ENCODE measurements at regions not wholly inside any gene's neighbourhood (a gene's known extent, or its start where the extent isn't known, plus 50 kb on each side); places are given as distances from the start of the nearest gene placed in this dataset.

GRCh38 chr15:98138910-98139309 lies 178.4 kb downstream of the ARRDC4 start:
- no peaks in the 10 kb centered on the region for H3K79me2 ChIP-seq (ENCODE audit: insufficient read depth, low read length)
- no peak overlapping the region for H3K4me3 ChIP-seq (ENCODE audit: low read depth, low read length, poor library complexity, severe bottlenecking)
- H3K9ac ChIP-seq (ENCODE audit: low read length): no peak overlapping the region
- H3K9me3 ChIP-seq (ENCODE audit: low read length): no peaks in the 10 kb centered on the region
- H3F3A ChIP-seq (ENCODE audit: insufficient read depth, low read length): no peaks in the 10 kb centered on the region
- peak overlapping the region; percentile 88 for H2AFZ ChIP-seq (ENCODE audit: low read length)
- TF ChIP-seq CTCF (IDR thresholded peaks at IDR 0.05; ENCODE audit: low read length) (no peak), EZH2 (IDR thresholded peaks at IDR 0.05; ENCODE audit: borderline replicate concordance, low read length) (no peak)
- peaks cover 27% of the 10 kb centered on the region for H3K4me1 ChIP-seq (ENCODE audit: insufficient read depth, low read length, severe bottlenecking)
- H3K27ac ChIP-seq (ENCODE audit: low read depth, low read length, poor library complexity, severe bottlenecking): no peak overlapping the region
- H4K20me1 ChIP-seq (ENCODE audit: insufficient read depth, low read length): no peaks in the 10 kb centered on the region
- H3K27me3 ChIP-seq (ENCODE audit: insufficient read depth, low read length): no peaks in the 10 kb centered on the region
- no peaks in the 10 kb centered on the region for H3K9me2 ChIP-seq (ENCODE audit: low read depth, low read length)
- H3K4me2 ChIP-seq (ENCODE audit: low read length): no peak overlapping the region
- no peaks in the 10 kb centered on the region; the same call in 1 of the 2 replicates for H3K36me3 ChIP-seq (ENCODE audit: insufficient read depth, low read length)

- H3K36me3 ChIP-seq (ENCODE audit: insufficient read depth, low read length): no peaks in the 10 kb centered on the region; the same call in 1 of the 2 replicates
- H3K27me3 ChIP-seq (ENCODE audit: insufficient read depth, low read length): no peaks in the 10 kb centered on the region
- H3K79me2 ChIP-seq (ENCODE audit: insufficient read depth, low read length): no peaks in the 10 kb centered on the region
- H3K9me3 ChIP-seq (ENCODE audit: low read length): no peaks in the 10 kb centered on the region
- H3F3A ChIP-seq (ENCODE audit: insufficient read depth, low read length): no peaks in the 10 kb centered on the region
- H3K9me2 ChIP-seq (ENCODE audit: low read depth, low read length): no peaks in the 10 kb centered on the region
- TF ChIP-seq EZH2 (IDR thresholded peaks at IDR 0.05; ENCODE audit: borderline replicate concordance, low read length) (no peak), CTCF (IDR thresholded peaks at IDR 0.05; ENCODE audit: low read length) (no peak)
- H4K20me1 ChIP-seq (ENCODE audit: insufficient read depth, low read length): no peaks in the 10 kb centered on the region
- H3K4me3 ChIP-seq (ENCODE audit: low read depth, low read length, poor library complexity, severe bottlenecking): no peak overlapping the region
- H3K27ac ChIP-seq (ENCODE audit: low read depth, low read length, poor library complexity, severe bottlenecking): no peak overlapping the region
- H3K4me2 ChIP-seq (ENCODE audit: low read length): no peak overlapping the region
- H3K9ac ChIP-seq (ENCODE audit: low read length): no peak overlapping the region
- peak overlapping the region; percentile 88 for H2AFZ ChIP-seq (ENCODE audit: low read length)
- H3K4me1 ChIP-seq (ENCODE audit: insufficient read depth, low read length, severe bottlenecking): peaks cover 32% of the 10 kb centered on the region
Observed at GRCh38 chr15:98139337-98139736, 178.8 kb downstream of the ARRDC4 start.

DNA sequence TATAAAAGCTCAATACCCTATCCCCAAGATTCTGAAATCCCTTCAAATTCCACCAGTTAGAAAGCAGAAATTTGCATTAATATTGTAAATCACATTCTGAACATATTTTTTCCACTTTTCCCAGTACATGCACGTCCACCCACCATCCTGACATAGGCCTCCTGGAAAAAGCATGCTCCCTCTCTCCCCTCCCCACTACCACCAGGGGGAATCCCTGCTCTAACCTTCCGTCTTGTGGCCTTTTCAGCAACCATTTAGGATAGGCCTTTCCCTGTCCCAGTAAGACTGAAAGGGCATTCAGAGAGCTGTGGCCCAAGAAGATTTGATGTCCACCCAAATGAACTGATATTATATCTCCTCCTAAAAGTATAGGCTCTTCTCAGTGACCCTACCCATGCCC lies 182.1 kb downstream of the ARRDC4 start:
- H3K36me3 ChIP-seq (ENCODE audit: insufficient read depth, low read length): no peaks in the 10 kb centered on the region; the same call in 1 of the 2 replicates
- H2AFZ ChIP-seq (ENCODE audit: low read length): no peak overlapping the region
- H3K4me2 ChIP-seq (ENCODE audit: low read length): no peak overlapping the region
- H3K9ac ChIP-seq (ENCODE audit: low read length): no peak overlapping the region
- TF ChIP-seq EZH2 (IDR thresholded peaks at IDR 0.05; ENCODE audit: borderline replicate concordance, low read length) (no peak), CTCF (IDR thresholded peaks at IDR 0.05; ENCODE audit: low read length) (peak; percentile 55)
- H3K4me3 ChIP-seq (ENCODE audit: low read depth, low read length, poor library complexity, severe bottlenecking): no peak overlapping the region
- H3K4me1 ChIP-seq (ENCODE audit: insufficient read depth, low read length, severe bottlenecking): peaks cover 64% of the 10 kb centered on the region
- no peaks in the 10 kb centered on the region for H3K27me3 ChIP-seq (ENCODE audit: insufficient read depth, low read length)
- no peaks in the 10 kb centered on the region for H3K9me3 ChIP-seq (ENCODE audit: low read length)
- peak overlapping the region; percentile 99 for H3K27ac ChIP-seq (ENCODE audit: low read depth, low read length, poor library complexity, severe bottlenecking)
- H3K79me2 ChIP-seq (ENCODE audit: insufficient read depth, low read length): no peaks in the 10 kb centered on the region
- H4K20me1 ChIP-seq (ENCODE audit: insufficient read depth, low read length): no peaks in the 10 kb centered on the region
- H3F3A ChIP-seq (ENCODE audit: insufficient read depth, low read length): no peaks in the 10 kb centered on the region
- H3K9me2 ChIP-seq (ENCODE audit: low read depth, low read length): no peaks in the 10 kb centered on the region
